IgD-negative memory B cell (primary cell): ENCODE measurements at regions not wholly inside any gene's neighbourhood (a gene's known extent, or its start where the extent isn't known, plus 50 kb on each side); places are given as distances from the start of the nearest gene placed in this dataset.

Experiments
- H3K27ac Mint-ChIP-seq, 3 donors: one replicate each; pipeline ENCODE4 v1.8.0; 2020 to 2022; ENCODE audit warnings: mild to moderate bottlenecking in 3 of 3, mixed read lengths in 3 of 3, moderate library complexity in 1 of 3
- H3K27me3 Mint-ChIP-seq: one replicate; pipeline ENCODE4 v1.8.0; 2021; ENCODE audit warnings: mixed read lengths
- H3K36me3 Mint-ChIP-seq: one replicate; pipeline ENCODE4 v1.8.0; 2020; ENCODE audit warnings: mild to moderate bottlenecking, mixed read lengths
- H3K4me1 Mint-ChIP-seq, 3 donors: one replicate each; pipeline ENCODE4 v1.8.0; 2020 to 2022; ENCODE audit warnings: mixed read lengths in 3 of 3, mild to moderate bottlenecking in 1 of 3
- H3K4me3 Mint-ChIP-seq, 4 donors: one replicate each; pipeline ENCODE4 v1.8.0; 2020 to 2022; ENCODE audit warnings: mild to moderate bottlenecking in 4 of 4, mixed read lengths in 4 of 4, moderate library complexity in 3 of 4
- H3K9me3 Mint-ChIP-seq, 3 donors: one replicate each; pipeline ENCODE4 v1.8.0; 2020 to 2021; ENCODE audit warnings: mixed read lengths in 3 of 3, mild to moderate bottlenecking in 1 of 3

DNA sequence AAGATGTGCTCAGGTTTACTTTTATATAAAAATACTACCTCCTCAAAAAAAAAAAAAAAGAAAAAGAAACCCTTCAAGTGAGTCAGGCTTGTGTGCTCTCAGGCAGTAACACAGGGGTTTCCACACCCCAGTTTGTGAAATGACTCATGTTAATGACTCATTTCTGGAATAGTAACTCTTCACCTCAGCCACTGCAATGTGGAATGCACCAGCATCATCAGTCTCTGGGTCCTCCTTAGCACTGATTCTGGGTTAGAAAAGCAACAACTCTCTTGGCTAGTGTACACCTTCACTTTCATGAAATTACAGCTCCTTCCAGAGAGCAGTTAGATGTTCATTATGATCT, 110.6 kb downstream of the EMX2 start:
- Mint-ChIP-seq H3K4me1 (peaks cover 0 to 3% (median 0%) of the 10 kb centered on the region in 3 donors), H3K4me3 (no peak overlapping the region), H3K27ac (no peak overlapping the region), H3K9me3 (peaks cover 4 to 26% (median 7%) of the 10 kb centered on the region in 3 donors), H3K27me3 (no peaks in the 10 kb centered on the region), H3K36me3 (peaks cover 2% of the 10 kb centered on the region)

DNA sequence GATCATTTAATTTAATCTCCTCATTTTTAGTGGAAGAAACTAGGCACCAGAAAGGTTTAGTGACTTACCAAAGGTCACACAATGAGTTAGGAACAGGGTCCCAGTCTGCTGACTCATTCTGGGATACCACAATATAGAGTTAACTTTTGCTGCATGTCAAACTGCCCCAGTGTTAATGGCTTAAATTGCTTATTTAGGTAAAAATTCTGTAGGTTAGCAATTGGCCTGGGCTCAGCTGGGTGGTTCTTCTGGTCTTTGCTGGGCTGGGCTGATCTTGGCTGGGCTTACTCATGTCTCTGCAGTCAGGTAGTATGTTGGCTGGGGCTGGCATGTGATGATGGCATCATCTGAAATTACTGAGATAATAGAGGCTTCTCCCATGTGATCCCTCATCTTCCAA, 111.6 kb downstream of the EMX2 start:
- Mint-ChIP-seq H3K27ac (no peak overlapping the region), H3K9me3 (peaks cover 4 to 26% (median 7%) of the 10 kb centered on the region in 3 donors), H3K36me3 (peaks cover 2% of the 10 kb centered on the region), H3K4me1 (peaks cover 0 to 3% (median 0%) of the 10 kb centered on the region in 3 donors), H3K4me3 (no peak overlapping the region), H3K27me3 (no peaks in the 10 kb centered on the region)

DNA sequence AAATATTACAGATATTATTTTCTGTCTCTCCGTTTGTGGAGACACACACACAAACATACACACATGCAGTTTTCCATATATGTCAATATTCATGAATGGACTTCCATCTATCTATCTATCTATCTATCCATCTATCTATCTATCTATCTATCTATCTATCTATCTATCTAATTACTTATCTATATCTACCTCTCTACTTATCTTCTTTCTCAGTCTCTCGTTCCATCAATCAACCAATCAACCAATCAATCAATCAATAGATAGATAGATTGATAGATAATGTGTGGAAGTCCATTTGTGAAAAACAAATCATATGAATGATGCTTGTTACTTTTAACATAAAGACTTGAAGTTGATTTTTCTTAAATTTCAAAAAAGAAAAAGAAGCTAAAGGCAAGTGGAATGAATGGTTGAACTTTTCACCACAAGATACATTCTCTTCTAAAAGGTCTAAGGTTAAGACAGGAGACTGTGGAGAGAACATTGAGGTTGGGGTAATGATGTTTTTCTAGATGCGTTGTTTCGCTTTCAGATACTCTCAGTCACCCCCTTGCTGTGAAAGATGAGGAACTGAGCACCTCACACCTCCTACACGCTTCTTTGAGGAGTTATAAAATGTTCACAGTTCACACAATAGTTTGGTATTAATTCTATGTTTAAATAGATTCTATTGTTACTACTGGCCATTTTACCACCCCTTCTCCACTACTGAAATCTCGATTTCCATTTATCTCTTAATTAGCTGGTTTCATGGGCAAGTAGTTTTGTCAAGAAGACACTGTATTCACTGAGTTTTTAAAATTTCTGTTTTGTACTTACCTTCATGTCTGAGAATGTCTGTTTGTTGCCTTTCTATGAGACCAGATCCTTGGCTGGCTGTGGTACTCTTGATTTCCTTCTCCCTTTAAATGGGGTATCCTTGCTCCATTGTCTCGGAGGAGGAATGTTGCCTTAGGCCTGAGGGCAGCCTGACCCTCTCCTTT, 114.1 kb downstream of the EMX2 start:
- Mint-ChIP-seq H3K4me3 (no peak overlapping the region), H3K4me1 (peaks cover 0 to 3% (median 0%) of the 10 kb centered on the region in 3 donors), H3K27me3 (no peaks in the 10 kb centered on the region), H3K36me3 (peaks cover 2% of the 10 kb centered on the region), H3K27ac (peak overlapping the region in 1 of 3 donors; percentile 37), H3K9me3 (peaks cover 2 to 15% (median 7%) of the 10 kb centered on the region in 3 donors)

DNA sequence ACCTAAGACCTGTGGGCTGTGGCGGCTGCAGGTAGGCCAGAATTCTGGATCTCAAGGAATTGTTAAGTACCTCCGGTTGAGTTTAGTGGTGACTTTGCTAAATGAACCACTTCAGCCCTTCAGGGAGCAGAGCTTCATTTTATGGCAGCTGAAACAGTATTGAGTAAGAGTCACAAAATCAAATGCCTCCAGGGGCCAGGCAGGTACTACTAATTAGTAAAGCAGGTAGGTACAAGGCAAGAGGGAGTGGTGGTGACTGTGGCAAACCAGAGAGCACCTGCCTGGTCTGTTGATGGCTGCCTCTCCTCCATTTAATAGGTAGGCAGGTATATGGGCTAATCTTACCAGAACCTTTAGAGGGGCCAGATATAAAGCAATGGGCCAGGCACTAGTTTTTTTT, 118.8 kb downstream of the EMX2 start:
- peaks cover 0 to 3% (median 2%) of the 10 kb centered on the region in 3 donors for H3K4me1 Mint-ChIP-seq
- no peaks in the 10 kb centered on the region for H3K36me3 Mint-ChIP-seq
- H3K9me3 Mint-ChIP-seq: no peaks in the 10 kb centered on the region
- H3K27me3 Mint-ChIP-seq: no peaks in the 10 kb centered on the region
- H3K27ac Mint-ChIP-seq: no peak overlapping the region
- no peak overlapping the region for H3K4me3 Mint-ChIP-seq

DNA sequence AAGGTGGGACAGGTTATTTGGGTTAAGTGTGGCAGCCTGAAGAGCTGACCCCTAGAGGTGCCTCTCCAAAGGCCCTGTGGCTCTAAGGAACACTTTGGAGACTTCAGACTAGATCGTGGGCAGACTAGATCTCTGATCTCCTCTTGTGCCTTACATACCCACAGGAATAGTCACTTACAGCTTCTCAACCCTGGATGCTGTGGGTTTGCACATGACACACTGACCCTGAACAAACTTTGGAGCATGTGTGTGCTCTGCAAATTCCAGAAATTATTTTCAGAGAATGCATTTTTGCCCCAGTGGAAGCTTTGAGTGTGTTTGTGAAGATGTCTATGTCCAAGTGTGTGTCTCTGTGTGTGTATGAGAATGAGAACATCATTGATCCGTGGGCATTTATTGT, 119.6 kb downstream of the EMX2 start:
- Mint-ChIP-seq H3K27ac (no peak overlapping the region), H3K4me3 (no peak overlapping the region), H3K4me1 (peaks cover 0 to 2% (median under 1%) of the 10 kb centered on the region in 3 donors), H3K36me3 (no peaks in the 10 kb centered on the region), H3K27me3 (no peaks in the 10 kb centered on the region), H3K9me3 (no peaks in the 10 kb centered on the region)

DNA sequence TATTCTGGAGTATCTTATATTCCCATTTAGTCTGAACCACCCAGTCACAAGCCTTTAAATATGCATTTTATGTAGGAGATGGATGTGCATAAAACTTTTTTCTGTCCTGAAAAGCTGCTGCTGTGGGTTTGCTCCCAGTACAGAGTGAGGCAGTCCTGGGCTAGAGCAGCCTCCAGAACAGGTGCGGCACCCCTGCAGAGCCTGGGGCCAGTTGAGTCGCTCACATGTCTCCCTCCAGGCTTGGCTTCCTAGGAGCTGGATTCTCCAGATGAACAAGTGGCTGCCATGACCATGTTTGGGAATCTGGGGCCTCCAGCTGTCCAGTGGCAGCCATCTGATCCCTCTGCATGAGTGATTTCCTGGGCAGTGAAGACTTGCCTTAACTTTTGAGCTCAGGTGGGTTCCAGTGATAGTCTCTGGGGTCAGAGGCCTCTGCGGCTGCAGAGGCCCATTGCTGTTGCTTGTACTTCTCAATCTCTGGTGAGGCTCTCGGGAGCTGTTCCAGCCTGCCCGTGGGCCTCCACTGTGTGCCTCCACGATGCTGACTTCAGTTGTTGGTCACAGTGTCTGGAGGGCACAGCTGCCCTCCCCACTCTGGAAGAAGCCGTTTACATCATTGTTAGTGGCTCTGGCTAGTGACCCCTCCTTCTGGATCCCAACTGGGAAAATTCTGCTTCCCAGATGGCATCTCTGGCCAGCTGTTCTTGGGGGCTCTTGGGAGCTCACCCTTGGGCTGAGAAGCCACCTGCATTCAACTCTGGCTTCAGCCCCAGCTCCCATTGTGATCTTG, 120.4 kb downstream of the EMX2 start:
- Mint-ChIP-seq H3K27ac (no peak overlapping the region), H3K4me3 (no peak overlapping the region), H3K9me3 (no peaks in the 10 kb centered on the region), H3K27me3 (no peaks in the 10 kb centered on the region), H3K4me1 (peaks cover 0 to 2% (median 0%) of the 10 kb centered on the region in 3 donors), H3K36me3 (no peaks in the 10 kb centered on the region)

DNA sequence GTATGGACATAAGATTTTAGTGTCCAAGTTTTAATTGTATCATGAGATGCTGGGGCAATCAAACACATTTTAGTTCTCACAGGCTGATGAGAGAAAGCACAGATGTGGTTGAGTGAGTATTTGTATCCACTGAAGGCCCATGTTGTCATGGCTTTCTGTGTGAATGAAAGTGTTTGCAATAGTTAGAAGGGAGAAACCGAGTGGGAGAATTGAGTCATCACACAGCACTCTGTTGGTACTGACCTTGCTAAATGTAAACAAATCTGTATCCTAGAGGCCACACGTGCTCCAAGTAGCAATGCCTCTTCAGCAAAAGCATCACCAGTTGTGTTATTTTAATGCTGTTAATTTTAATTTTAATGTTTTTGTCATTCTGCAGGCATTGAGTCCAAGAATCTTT, 121.2 kb downstream of the EMX2 start:
- no peak overlapping the region for H3K27ac Mint-ChIP-seq
- H3K4me1 Mint-ChIP-seq: peaks cover 0 to 2% (median 0%) of the 10 kb centered on the region in 3 donors
- H3K27me3 Mint-ChIP-seq: no peaks in the 10 kb centered on the region
- no peaks in the 10 kb centered on the region for H3K9me3 Mint-ChIP-seq
- no peak overlapping the region for H3K4me3 Mint-ChIP-seq
- H3K36me3 Mint-ChIP-seq: no peaks in the 10 kb centered on the region

DNA sequence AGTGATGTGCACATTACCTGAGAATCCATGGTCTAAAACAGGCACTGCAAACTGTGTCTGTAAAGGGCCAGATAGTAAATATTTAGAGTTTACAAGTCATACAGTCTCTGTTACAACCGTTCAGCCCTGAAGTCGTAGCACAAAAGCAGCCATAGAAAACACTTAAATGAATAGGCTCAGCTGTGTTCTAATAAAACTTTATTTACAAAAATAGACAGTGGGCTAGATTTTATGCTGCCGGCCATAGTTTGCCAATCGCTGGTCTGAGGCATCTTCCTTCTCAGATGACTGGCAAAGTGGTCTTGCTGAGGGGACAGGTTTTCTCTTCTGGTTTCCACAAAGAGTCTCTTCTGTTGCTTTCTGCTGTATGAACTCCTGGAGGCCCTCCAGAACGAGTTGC, 121.7 kb downstream of the EMX2 start:
- no peaks in the 10 kb centered on the region for H3K27me3 Mint-ChIP-seq
- peaks cover 0 to 2% (median 0%) of the 10 kb centered on the region in 3 donors for H3K4me1 Mint-ChIP-seq
- H3K27ac Mint-ChIP-seq: no peak overlapping the region
- H3K9me3 Mint-ChIP-seq: no peaks in the 10 kb centered on the region
- no peak overlapping the region for H3K4me3 Mint-ChIP-seq
- no peaks in the 10 kb centered on the region for H3K36me3 Mint-ChIP-seq

DNA sequence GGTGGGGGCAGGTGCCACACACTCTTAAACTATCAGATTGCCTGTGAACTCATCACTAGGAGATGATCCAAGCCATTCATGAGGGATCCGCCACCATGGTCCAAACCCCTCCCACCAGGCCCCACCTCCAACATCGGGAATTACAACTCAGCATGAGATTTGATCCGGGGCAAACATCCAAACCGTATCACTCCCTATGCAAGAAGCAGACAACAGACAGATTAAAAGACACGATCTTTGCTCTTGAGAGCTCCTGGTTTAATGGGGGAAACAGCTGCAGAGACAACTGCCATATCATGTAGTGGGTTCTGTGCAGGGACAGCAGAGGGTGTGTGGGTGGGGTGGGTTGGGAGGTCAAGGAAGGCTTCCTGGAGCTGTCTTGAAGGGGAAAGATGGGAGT, 123.6 kb downstream of the EMX2 start:
- Mint-ChIP-seq H3K27me3 (no peaks in the 10 kb centered on the region), H3K9me3 (no peaks in the 10 kb centered on the region), H3K27ac (no peak overlapping the region), H3K4me3 (no peak overlapping the region), H3K4me1 (peaks cover 0 to 2% (median 0%) of the 10 kb centered on the region in 3 donors), H3K36me3 (no peaks in the 10 kb centered on the region)

DNA sequence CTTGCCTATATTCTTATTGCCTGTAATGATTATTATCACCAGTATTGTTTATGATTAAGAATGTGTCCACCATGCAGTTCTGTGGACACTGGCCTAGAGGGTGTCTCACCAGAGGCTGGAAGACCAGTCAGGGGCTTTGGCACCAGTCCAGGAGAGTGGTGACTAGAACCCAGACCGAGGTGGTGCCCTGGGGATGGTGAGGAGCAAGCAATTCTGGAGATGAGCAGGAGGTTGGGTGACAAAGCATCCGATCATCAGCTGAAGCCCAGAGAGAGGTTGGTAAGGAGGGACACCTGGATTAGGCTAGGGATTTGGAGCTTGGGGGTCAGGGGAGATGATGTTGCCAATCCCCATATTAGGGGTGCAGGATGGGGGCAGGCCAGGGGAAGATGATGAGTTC, 124.4 kb downstream of the EMX2 start:
- H3K27me3 Mint-ChIP-seq: no peaks in the 10 kb centered on the region
- no peak overlapping the region for H3K4me3 Mint-ChIP-seq
- peaks cover 0 to 2% (median 0%) of the 10 kb centered on the region in 3 donors for H3K4me1 Mint-ChIP-seq
- no peak overlapping the region for H3K27ac Mint-ChIP-seq
- no peaks in the 10 kb centered on the region for H3K36me3 Mint-ChIP-seq
- H3K9me3 Mint-ChIP-seq: no peaks in the 10 kb centered on the region

DNA sequence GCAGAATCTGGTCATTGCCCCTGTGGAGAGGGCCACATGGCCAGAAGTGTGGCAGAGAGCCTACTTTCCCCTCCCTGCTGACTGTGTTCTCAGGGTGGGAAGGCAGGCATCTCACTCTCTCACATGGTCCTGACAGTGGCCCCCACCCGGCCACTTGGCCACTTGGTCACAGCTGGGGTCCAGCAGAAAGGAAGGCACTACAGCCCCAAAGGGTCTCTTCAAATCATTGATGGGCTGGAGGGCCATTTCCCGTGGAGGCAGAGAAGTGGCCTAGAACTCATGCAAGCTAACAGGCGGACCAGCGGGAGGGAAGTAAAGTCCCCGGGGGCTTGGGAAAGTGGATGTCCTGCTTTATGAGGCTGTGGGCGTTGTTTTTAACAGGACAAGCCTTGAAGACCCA, 125.3 kb downstream of the EMX2 start:
- H3K4me3 Mint-ChIP-seq: peak overlapping the region in 1 of 4 donors; percentile 1
- peaks cover 2% of the 10 kb centered on the region for H3K27me3 Mint-ChIP-seq
- no peaks in the 10 kb centered on the region for H3K9me3 Mint-ChIP-seq
- no peaks in the 10 kb centered on the region for H3K4me1 Mint-ChIP-seq
- H3K36me3 Mint-ChIP-seq: no peaks in the 10 kb centered on the region
- H3K27ac Mint-ChIP-seq: no peak overlapping the region

DNA sequence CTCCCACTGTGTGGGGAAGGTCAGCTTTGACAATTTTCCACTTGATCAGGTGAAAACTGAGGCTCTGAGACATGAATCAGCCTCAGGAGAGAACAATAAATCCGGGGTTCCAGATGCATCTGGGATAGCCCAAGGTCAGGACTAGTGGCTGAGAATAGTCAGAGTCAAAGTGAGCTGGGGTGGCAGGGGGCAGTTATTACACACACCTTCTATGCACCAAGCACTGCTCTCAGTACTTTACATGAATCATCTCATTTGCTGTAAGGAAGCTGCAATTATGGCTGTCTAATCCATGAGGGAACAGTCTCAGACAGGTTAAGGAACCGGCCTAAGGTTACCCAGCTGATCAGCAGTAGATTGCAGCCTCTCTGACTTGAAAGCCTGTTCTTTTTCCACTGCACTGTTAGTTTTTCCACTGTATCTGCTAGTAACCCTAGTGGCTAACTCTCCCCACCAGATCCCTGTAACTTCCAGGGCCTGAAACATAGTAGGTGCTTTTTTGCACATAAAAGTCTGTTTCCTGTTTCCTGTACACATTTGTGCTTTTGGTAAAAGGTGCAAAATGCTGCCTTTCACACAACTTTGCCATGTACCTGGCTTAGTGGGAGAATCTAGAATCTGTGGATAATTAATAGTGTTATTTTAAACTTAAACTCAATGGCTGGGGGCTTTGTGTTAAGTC, 125.9 kb downstream of the EMX2 start:
- no peaks in the 10 kb centered on the region for H3K36me3 Mint-ChIP-seq
- peaks cover 2% of the 10 kb centered on the region for H3K27me3 Mint-ChIP-seq
- no peaks in the 10 kb centered on the region for H3K4me1 Mint-ChIP-seq
- H3K4me3 Mint-ChIP-seq: no peak overlapping the region
- no peaks in the 10 kb centered on the region for H3K9me3 Mint-ChIP-seq
- no peak overlapping the region for H3K27ac Mint-ChIP-seq

DNA sequence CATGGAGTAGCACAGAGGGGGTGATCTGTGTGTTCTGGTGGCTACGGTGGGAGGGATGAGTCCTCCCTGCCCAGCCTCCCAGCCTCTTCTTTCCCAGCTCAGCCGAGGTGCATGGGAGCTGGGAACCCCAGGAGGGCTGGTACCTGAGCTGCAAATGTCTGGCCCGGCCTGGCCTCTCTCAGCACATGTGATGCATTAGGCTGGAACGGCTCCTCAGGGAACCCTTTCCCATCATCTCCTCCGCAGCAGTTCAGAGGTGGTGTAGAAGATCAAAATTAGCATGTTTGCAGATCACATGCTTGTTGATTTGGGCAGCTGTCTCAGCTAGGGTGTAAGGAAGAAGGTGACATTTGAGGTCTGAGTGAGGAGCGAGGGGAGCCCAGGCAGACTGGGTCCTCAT, 126.6 kb downstream of the EMX2 start:
- no peak overlapping the region for H3K4me3 Mint-ChIP-seq
- H3K4me1 Mint-ChIP-seq: no peaks in the 10 kb centered on the region
- H3K27ac Mint-ChIP-seq: no peak overlapping the region
- peaks cover 3% of the 10 kb centered on the region for H3K27me3 Mint-ChIP-seq
- H3K9me3 Mint-ChIP-seq: no peaks in the 10 kb centered on the region
- no peaks in the 10 kb centered on the region for H3K36me3 Mint-ChIP-seq

DNA sequence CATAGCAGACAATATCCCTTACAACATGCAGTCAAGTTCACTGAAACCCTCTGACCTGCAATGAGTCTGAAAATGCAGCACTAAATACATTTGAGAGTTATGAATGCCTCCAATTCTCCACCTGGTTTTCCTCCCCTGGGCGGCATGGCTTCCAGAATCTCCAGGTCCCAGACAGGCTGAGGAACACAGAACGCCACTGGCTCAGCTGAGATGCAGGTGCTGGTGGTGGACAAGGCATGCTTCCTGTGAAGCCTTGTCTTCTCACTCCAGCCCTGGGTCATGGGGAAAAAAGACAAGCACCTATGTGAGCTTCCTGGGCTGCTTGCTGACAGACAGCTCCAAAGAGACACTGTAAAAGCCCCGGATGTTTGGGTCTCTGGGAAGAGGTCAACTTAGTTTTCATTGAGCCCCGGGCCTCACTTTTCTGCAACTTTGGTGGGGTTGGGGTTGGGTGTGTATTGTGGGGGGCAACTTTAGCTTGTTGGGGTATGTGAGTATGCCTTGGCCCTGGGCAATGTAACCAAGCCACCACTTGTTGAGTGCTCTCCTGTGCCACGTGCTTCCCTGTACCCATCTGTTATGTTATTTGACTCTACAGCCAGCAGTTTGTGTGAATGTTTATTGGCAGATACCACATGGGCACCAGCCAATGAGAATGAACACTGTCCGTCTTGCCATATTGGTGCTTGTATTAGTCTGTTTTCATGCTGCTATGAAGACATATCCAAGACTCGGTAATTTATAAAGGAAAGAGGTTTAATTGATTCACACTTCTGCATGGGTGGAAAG, 127.8 kb downstream of the EMX2 start:
- no peaks in the 10 kb centered on the region for H3K36me3 Mint-ChIP-seq
- H3K27ac Mint-ChIP-seq: no peak overlapping the region
- peaks cover 6% of the 10 kb centered on the region for H3K27me3 Mint-ChIP-seq
- no peak overlapping the region for H3K4me3 Mint-ChIP-seq
- no peaks in the 10 kb centered on the region for H3K4me1 Mint-ChIP-seq
- no peaks in the 10 kb centered on the region for H3K9me3 Mint-ChIP-seq
